HEK293 (cell line): ENCODE measurements at regions not wholly inside any gene's neighbourhood (a gene's known extent, or its start where the extent isn't known, plus 50 kb on each side); places are given as distances from the start of the nearest gene placed in this dataset.

Experiments used
- CTCF ChIA-PET: fragments of 350-600 bp; formaldehyde crosslinking; extraction: SDS; loops from one replicate; lab custom pipeline; 2021; ENCODE audit warnings: antibody characterized with exemption; lab: Yijun Ruan, JAX
- POLR2A ChIA-PET: fragments of 300-600 bp; formaldehyde crosslinking; extraction: SDS; loops from one replicate; lab custom pipeline; 2020; ENCODE audit warnings: antibody characterized with exemption, inconsistent platforms; lab: Yijun Ruan, JAX
- H3K27ac ChIP-seq: fragments of 200-500 bp; sonication (Bioruptor generic); 2 replicates; pipeline ENCODE4 v1.5.1; 2014; ENCODE audit warnings: low read depth, low read length, control low read depth, inconsistent platforms; ENCODE audit errors: extremely low read depth
- H3K36me3 ChIP-seq, 2 experiments: fragments of 200-500 bp in 1 of 2; sonication (Bioruptor generic) in 1 of 2; 1 replicate in 1 of 2; 2 replicates in 1 of 2; pipeline ENCODE4 v1.5.1; 2014 to 2017; ENCODE audit warnings: inconsistent platforms in 2 of 2, low read length in 2 of 2; ENCODE audit not compliant: control insufficient read depth in 2 of 2, insufficient read depth in 1 of 2
- H3K4me1 ChIP-seq: fragments of 200-500 bp; sonication (Bioruptor generic); 2 replicates; pipeline ENCODE4 v1.5.1; 2014; ENCODE audit warnings: mild to moderate bottlenecking, low read length, inconsistent platforms; ENCODE audit not compliant: control insufficient read depth, insufficient read depth
- H3K4me3 ChIP-seq: 2 replicates; pipeline ENCODE4 v1.5.1; 2011; ENCODE audit warnings: low read depth, mild to moderate bottlenecking, control low read depth, low read length, moderate library complexity
- H3K9me3 ChIP-seq: fragments of 200-500 bp; sonication (Bioruptor generic); 2 replicates; pipeline ENCODE4 v1.5.1; 2014; ENCODE audit warnings: low read depth, low read length, inconsistent platforms; ENCODE audit not compliant: control insufficient read depth, insufficient read depth
- GLI2 ChIP-seq: fragments of 450-650 bp; formaldehyde crosslinking; IDR thresholded peaks from 2 replicates; pipeline ENCODE4; 2017; ENCODE audit warnings: missing biosample characterization, missing genetic modification characterization, low read depth, borderline replicate concordance
- HIC1 ChIP-seq: fragments of 450-650 bp; formaldehyde crosslinking; IDR thresholded peaks from 2 replicates; pipeline ENCODE4 v1.5.1; 2016; ENCODE audit warnings: missing biosample characterization, missing genetic modification characterization
- KLF17 ChIP-seq: fragments of 450-650 bp; formaldehyde crosslinking; IDR thresholded peaks from 2 replicates; pipeline ENCODE4 v1.5.1; 2016; ENCODE audit warnings: missing biosample characterization, missing genetic modification characterization
- KLF8 ChIP-seq: fragments of 450-650 bp; formaldehyde crosslinking; IDR thresholded peaks from 2 replicates; pipeline ENCODE4 v1.5.1; 2016; ENCODE audit warnings: missing biosample characterization, missing genetic modification characterization
- ZNF140 ChIP-seq: fragments of 450-650 bp; formaldehyde crosslinking; IDR thresholded peaks from 2 replicates; pipeline ENCODE4 v1.5.1; 2016; ENCODE audit warnings: missing biosample characterization, missing genetic modification characterization
- ZNF426 ChIP-seq: fragments of 450-650 bp; formaldehyde crosslinking; IDR thresholded peaks from 2 replicates; pipeline ENCODE4 v1.5.1; 2017; ENCODE audit warnings: missing biosample characterization, missing genetic modification characterization, mild to moderate bottlenecking, inconsistent platforms, moderate library complexity
- ZNF518A ChIP-seq: fragments of 450-650 bp; formaldehyde crosslinking; conservative IDR thresholded peaks from 2 replicates; pipeline ENCODE4 v1.5.1; 2016; ENCODE audit warnings: low read depth, missing biosample characterization, missing genetic modification characterization
- ZNF600 ChIP-seq: fragments of 450-650 bp; formaldehyde crosslinking; IDR thresholded peaks from 2 replicates; pipeline ENCODE4 v1.5.1; 2016; ENCODE audit warnings: missing biosample characterization, missing genetic modification characterization
- ZNF610 ChIP-seq: fragments of 450-650 bp; formaldehyde crosslinking; IDR thresholded peaks from 2 replicates; pipeline ENCODE4 v1.5.1; 2016; ENCODE audit warnings: missing biosample characterization, missing genetic modification characterization, borderline replicate concordance
- ZNF747 ChIP-seq: fragments of 450-650 bp; formaldehyde crosslinking; IDR thresholded peaks from 2 replicates; pipeline ENCODE4 v1.5.1; 2016; ENCODE audit warnings: missing biosample characterization, missing genetic modification characterization
- ZNF785 ChIP-seq: fragments of 450-650 bp; formaldehyde crosslinking; IDR thresholded peaks from 2 replicates; pipeline ENCODE4 v1.5.1; 2016; ENCODE audit warnings: missing biosample characterization, missing genetic modification characterization
- ZNF791 ChIP-seq: fragments of 450-650 bp; formaldehyde crosslinking; IDR thresholded peaks from 2 replicates; pipeline ENCODE4 v1.5.1; 2016; ENCODE audit warnings: missing biosample characterization, missing genetic modification characterization
- ZSCAN5A ChIP-seq: fragments of 450-650 bp; formaldehyde crosslinking; IDR thresholded peaks from 2 replicates; pipeline ENCODE4 v1.5.1; 2016; ENCODE audit warnings: missing biosample characterization, missing genetic modification characterization
- ZXDB ChIP-seq: fragments of 450-650 bp; formaldehyde crosslinking; IDR thresholded peaks from 2 replicates; pipeline ENCODE4 v1.5.1; 2016; ENCODE audit warnings: missing biosample characterization, missing genetic modification characterization

- TF ChIP-seq ZNF426 (tag by site-specific recombination) (no peak), ZNF791 (no peak), ZNF600 (tag by site-specific recombination) (no peak)
These were observed 2148.4 kb upstream of the CELF4 start (continued) for GRCh38 chr18:39713961-39714360.

GRCh38 chr18:39711701-39712100 lies 2146.1 kb upstream of the CELF4 start:
- TF ChIP-seq KLF17 (tag by site-specific recombination), result no peak
- Histone ChIP-seq H3K4me1 (no peaks in the 10 kb centered on the region), H3K27ac (no peak overlapping the region), H3K36me3 (peaks cover 0 to 27% of the 10 kb centered on the region in 2 experiments; a peak in 1 of 3 replicates), H3K9me3 (no peaks in the 10 kb centered on the region), H3K4me3 (no peak overlapping the region)
- ChIA-PET CTCF (no interaction called here), POLR2A (no interaction called here)

GRCh38 chr18:39705362-39705761 lies 2139.8 kb upstream of the CELF4 start:
- no peak for TF ChIP-seq ZNF610 (tag by site-specific recombination)
- TF ChIP-seq KLF8 (tag by site-specific recombination), result no peak
- no peak for TF ChIP-seq ZNF785 (tag by site-specific recombination)
- no peak for TF ChIP-seq ZXDB
- no peak for TF ChIP-seq ZNF747
- no peak for TF ChIP-seq GLI2
- ChIA-PET POLR2A (no interaction called here), CTCF (interaction anchor here (0.5 kb wide), 1 partner anchor 1926 kb away, joined by 3 read pairs; no protein-coding TSS in a partner anchor)
- Histone ChIP-seq H3K4me1 (no peaks in the 10 kb centered on the region), H3K9me3 (no peaks in the 10 kb centered on the region), H3K36me3 (peaks cover 0 to 15% of the 10 kb centered on the region in 2 experiments; a peak in 1 of 3 replicates), H3K27ac (no peak overlapping the region), H3K4me3 (no peak overlapping the region)

GRCh38 chr18:39702888-39703287 lies 2137.3 kb upstream of the CELF4 start:
- Histone ChIP-seq H3K4me3 (no peak overlapping the region), H3K9me3 (no peaks in the 10 kb centered on the region), H3K4me1 (no peaks in the 10 kb centered on the region), H3K27ac (no peak overlapping the region), H3K36me3 (peaks cover 0 to 6% of the 10 kb centered on the region in 2 experiments; a peak in 1 of 3 replicates)
- CTCF ChIA-PET, result no interaction called here
- POLR2A ChIA-PET, result no interaction called here
- TF ChIP-seq ZSCAN5A (tag by site-specific recombination) (no peak), ZNF518A (tag by site-specific recombination) (no peak), ZNF140 (no peak), HIC1 (tag by site-specific recombination) (no peak)
